GM12865 (cell line): ENCODE measurements at regions not wholly inside any gene's neighbourhood (a gene's known extent, or its start where the extent isn't known, plus 50 kb on each side); places are given as distances from the start of the nearest gene placed in this dataset.
"Not testable (repeated sequence)": the region's sequence is repeated elsewhere in the genome, so short reads cannot be mapped to it uniquely, and the experiment has no call there.

Experiments
- DNase-seq: peaks from one replicate; pipeline ENCODE4 v3.0.0; 2010; ENCODE audit warnings: low read depth
- H3K4me3 ChIP-seq: 2 replicates; pipeline ENCODE4 v1.5.1; 2011; ENCODE audit warnings: mild to moderate bottlenecking, low read depth, low read length, control low read depth
- TF ChIP-seq, protein P1 (sequence below): IDR thresholded peaks from 2 replicates; pipeline ENCODE4 v1.5.1; 2011; ENCODE audit warnings: low read length, control low read depth, low read depth, inconsistent platforms; ENCODE audit not compliant: insufficient read depth; ENCODE audit errors: missing control alignments

DNA sequence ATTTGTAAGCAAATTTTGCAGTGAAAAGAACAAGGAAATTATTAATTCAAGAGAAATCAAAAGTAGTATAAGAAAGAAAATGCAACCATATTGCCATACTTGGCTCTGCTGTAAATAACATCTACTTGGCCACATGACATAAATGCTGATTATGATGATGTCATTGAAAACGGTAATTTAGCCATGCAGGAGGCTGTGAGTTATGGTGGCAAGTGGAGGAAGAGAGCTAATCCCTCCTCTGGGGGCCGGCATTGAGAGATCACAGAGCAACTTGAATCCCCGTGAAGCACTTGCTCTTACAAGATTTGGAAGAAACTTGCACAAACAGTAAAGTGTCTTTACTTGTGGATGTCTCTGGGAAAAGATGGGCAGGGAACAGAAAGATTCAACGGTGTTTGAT is 456.6 kb downstream of the PREX1 start:
- DNase-seq, result no peak
- no peak overlapping the region for H3K4me3 ChIP-seq
- TF ChIP-seq, protein P1, sequence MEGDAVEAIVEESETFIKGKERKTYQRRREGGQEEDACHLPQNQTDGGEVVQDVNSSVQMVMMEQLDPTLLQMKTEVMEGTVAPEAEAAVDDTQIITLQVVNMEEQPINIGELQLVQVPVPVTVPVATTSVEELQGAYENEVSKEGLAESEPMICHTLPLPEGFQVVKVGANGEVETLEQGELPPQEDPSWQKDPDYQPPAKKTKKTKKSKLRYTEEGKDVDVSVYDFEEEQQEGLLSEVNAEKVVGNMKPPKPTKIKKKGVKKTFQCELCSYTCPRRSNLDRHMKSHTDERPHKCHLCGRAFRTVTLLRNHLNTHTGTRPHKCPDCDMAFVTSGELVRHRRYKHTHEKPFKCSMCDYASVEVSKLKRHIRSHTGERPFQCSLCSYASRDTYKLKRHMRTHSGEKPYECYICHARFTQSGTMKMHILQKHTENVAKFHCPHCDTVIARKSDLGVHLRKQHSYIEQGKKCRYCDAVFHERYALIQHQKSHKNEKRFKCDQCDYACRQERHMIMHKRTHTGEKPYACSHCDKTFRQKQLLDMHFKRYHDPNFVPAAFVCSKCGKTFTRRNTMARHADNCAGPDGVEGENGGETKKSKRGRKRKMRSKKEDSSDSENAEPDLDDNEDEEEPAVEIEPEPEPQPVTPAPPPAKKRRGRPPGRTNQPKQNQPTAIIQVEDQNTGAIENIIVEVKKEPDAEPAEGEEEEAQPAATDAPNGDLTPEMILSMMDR, result no peak

DNA sequence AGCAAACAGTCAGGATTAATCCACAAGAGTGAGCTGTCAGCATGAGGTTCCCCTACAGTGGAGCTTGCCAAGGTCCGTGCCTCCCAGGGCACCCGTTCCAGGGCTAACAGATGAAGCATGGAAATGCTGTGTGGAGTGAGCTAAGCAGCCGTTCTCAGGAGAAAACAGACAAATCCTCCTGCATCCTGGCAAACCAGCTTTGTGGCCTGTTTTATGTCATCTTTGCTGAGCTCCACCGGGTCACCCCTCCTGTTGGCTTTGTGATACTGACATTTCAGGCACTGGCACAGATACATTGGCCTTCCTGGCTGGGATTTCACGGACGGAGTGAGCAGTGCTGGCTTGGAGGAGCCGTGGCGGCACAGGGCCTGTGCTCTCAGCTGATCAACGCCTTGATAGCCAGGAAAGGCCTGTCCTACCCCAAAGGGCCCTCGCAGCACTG is 459.2 kb downstream of the PREX1 start:
- not testable (repeated sequence) for H3K4me3 ChIP-seq, DNase-seq

DNA sequence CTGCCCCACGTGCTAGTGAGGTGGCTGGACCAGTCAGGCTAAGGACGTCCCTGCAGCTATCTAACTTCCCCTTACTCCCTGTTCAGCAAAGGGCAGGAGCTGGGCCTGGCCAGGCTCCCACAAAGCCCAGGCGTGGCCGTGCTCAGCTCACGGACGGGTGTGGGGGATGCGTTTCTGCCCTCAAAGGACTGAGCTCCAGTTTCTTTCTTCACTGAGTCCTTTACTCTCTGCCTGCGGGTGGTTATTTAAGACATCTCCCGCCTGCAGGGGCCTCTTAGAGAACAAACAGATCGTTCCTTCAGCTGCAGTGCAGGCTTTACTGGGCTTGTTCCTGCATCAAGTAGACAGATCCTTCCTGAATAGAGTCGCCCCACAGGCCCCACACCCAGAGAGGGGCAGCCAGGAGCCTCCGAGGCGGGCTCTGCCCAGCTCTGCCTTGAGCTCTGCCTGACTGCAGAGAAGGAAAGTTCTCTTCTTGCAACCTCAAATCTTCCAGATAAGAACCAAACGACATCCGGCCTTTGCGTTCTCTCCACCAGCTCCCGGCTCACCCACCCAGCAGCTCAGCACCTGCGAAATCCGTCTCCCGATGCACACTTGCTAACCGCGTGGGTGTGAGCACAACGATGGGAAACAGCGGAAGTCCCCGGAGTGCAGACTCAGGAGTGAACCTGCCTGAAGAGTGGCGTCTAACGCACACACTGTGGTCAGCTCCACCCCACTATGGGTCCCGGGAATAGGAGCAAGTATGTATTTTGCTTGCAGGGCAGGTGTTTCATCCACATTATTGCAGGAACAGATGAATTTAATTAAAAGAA is 460.0 kb downstream of the PREX1 start:
- not testable (repeated sequence) for DNase-seq

DNA sequence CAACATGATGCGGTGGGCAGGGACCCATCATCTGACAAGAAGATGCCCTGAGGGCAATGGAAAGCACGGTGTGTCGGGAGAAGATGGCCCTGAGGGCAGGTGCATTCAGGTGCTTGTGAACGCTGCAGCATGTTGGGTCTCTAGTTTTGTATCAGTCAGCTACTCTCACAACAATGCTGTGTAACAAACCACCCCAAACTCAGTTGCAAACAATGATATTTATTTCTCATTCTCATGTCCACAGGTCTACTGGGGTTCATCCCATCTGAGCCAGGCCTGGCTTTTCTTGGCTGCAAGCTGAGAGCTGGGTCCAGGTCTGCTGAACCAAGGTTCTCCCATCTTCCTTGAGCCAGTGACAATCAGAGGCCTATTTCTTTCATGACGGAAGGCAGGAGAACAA is 461.6 kb downstream of the PREX1 start:
- TF ChIP-seq, protein P1, result no peak
- no peak overlapping the region for H3K4me3 ChIP-seq

More for the DNA sequence above, 460.0 kb downstream of the PREX1 start:
- H3K4me3 ChIP-seq, result not testable (repeated sequence)

DNA sequence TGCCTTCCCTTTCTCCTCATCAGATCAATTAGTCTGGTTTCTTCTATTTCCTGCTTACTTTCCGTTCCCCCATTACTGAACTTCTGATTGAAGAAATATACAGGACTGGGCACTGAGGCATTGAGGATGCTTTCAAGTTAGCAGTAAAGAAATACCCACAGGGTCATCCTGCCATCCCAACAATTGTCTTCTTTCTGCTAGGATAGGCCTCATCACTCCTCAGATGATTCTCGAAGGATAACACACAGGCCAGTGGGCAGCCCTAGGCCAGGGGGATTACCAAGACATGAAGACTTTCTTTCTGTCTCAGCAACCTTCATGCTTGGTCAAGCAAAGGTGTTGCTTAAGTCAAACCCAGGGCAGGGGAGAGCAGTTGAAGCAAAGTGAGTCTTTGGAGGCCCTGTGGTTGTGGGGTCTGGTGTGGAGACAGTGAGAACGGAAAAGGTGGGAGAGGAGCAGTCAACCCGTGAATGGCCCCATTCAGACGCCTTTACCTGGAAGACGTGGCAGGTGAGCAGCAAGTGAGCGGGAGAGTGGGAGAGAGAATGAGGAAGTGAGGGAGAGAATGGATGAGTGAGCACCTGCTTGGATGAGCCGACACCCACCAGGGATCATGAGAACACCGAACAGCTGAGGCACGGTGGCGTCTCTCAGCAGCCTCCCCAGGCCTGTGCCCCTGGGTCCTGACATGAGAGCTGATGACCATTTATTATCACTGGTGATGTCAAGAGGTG is 462.9 kb downstream of the PREX1 start:
- DNase-seq, result peak; percentile 79
- TF ChIP-seq, protein P1, result no peak
- H3K4me3 ChIP-seq, result no peak overlapping the region

More for the DNA sequence above, 461.6 kb downstream of the PREX1 start:
- no peak for DNase-seq

DNA sequence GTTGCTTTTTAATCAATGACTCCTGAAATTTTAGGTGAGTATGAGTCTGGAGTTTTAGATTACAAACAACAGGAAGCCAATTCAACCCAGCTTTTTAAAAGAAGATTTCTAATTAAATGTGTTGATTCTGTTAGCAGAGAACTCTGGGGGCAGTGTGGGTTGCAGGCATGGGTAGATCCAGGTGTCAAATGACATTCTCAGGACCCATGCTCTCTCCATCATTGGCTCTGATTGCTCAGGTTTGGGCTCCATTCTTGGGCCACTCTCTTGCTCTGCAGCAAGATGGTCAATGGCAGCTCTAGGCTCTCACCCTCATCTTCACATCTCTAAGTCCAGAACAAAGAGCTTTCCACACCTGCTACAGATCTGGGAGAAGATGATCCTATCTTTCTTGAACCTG is 463.7 kb downstream of the PREX1 start:
- no peak overlapping the region for H3K4me3 ChIP-seq
- TF ChIP-seq, protein P1, result no peak
- DNase-seq, result no peak

DNA sequence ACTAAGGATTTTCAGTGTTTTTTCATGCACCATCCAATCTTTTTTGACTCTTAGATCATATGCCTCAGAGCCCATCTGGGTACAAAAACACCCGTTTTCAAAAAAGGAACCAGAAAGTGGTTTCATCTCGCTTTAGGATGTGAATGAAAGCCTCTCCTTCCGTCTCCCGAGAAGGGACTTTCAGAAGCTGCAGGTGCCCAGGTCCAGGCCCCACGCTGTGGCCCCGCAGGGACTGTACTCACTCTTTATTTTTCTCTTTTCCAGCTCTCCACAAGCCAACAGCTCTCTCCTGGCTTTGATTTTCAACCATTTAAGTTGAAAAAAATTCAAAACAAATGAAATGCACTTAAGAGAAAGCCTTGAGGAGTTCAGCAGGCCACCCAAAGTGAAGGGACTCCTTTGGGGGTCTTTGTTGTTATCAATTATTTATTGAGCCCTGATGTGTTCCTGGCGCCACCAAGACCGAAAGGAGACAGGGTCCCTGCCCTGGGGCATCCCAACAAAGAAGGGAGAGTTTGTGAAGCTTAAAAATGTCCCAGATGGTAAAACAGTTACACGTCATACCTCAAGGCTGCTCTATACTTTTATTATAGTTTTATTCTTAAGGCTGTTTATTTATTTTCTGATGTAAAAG is 467.3 kb downstream of the PREX1 start:
- DNase-seq, result peak; percentile 77
- peak overlapping the region; percentile 56 for H3K4me3 ChIP-seq
- TF ChIP-seq, protein P1, result no peak
